BJ (cell line): ENCODE measurements at regions not wholly inside any gene's neighbourhood (a gene's known extent, or its start where the extent isn't known, plus 50 kb on each side); places are given as distances from the start of the nearest gene placed in this dataset.

ENCODE experiments used
- CTCF ChIA-PET: fragments of 350-600 bp; formaldehyde crosslinking; extraction: SDS; loops from one replicate; lab custom pipeline; 2021; ENCODE audit warnings: antibody characterized with exemption, inconsistent platforms; lab: Yijun Ruan, JAX
- POLR2A ChIA-PET: fragments of 300-600 bp; sonication (Branson Sonifier 250); formaldehyde crosslinking; extraction: SDS; loops from one replicate; lab custom pipeline; 2021; ENCODE audit warnings: antibody characterized with exemption; lab: Charles Lee
- DNase-seq: peaks from one replicate; pipeline ENCODE4 v3.0.0-alpha.2; 2011; ENCODE audit warnings: low read depth
- H3K27me3 ChIP-seq: 2 replicates; pipeline ENCODE4 v1.6.0; 2011; ENCODE audit warnings: low read length; ENCODE audit not compliant: control insufficient read depth, insufficient read depth
- H3K36me3 ChIP-seq: 2 replicates; pipeline ENCODE4 v1.5.1; 2011; ENCODE audit warnings: low read length; ENCODE audit not compliant: control insufficient read depth, insufficient read depth
- H3K4me3 ChIP-seq: 2 replicates; pipeline ENCODE4 v1.5.1; 2011; ENCODE audit warnings: low read depth, mild to moderate bottlenecking, control low read depth, low read length
- TF ChIP-seq, protein P1 (sequence below): IDR thresholded peaks from 2 replicates; pipeline ENCODE4 v1.5.1; 2011; ENCODE audit warnings: low read depth, mild to moderate bottlenecking, control low read depth, inconsistent platforms, low read length, moderate library complexity; ENCODE audit not compliant: insufficient read depth

DNA sequence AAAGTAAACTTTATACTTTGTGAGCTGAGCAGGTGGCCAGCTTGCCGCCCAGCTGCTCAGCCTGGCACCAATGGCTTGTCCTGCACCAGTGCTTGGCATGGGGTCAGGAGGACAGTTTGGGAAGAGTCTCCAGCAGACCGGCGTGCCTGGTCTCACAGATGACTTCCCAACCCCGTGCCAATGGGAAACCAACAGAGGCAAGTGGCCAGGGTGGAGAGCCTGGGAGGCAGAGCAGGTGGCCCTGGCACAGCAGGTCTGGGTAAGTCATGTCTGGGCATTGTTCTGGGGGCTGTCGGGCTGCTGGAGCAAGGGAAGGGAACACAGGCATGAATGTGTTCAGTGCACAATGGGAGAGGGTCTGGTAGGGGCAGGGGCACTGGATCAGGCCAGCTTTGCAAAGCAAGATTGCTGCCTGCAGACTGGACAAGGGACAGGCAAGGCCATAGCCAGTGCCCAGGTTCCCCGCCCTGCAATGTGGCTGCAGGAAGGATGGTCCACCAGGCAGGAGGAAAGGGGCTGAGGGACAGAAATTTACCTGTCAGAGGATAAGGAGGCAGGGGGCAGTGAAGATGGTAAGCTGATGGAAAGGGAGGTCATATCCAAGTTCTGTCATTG, 76.2 kb upstream of the ALDH1B1 start:
- TF ChIP-seq, protein P1, sequence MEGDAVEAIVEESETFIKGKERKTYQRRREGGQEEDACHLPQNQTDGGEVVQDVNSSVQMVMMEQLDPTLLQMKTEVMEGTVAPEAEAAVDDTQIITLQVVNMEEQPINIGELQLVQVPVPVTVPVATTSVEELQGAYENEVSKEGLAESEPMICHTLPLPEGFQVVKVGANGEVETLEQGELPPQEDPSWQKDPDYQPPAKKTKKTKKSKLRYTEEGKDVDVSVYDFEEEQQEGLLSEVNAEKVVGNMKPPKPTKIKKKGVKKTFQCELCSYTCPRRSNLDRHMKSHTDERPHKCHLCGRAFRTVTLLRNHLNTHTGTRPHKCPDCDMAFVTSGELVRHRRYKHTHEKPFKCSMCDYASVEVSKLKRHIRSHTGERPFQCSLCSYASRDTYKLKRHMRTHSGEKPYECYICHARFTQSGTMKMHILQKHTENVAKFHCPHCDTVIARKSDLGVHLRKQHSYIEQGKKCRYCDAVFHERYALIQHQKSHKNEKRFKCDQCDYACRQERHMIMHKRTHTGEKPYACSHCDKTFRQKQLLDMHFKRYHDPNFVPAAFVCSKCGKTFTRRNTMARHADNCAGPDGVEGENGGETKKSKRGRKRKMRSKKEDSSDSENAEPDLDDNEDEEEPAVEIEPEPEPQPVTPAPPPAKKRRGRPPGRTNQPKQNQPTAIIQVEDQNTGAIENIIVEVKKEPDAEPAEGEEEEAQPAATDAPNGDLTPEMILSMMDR: no peak
- ChIA-PET CTCF (no interaction called here), POLR2A (no interaction called here)
- DNase-seq: no peak
- Histone ChIP-seq H3K27me3 (peaks cover 7% of the 10 kb centered on the region), H3K4me3 (no peak overlapping the region), H3K36me3 (no peaks in the 10 kb centered on the region)

- ChIA-PET POLR2A (no interaction called here), CTCF (interaction anchor here (0.6 kb wide), 1 partner anchor 409 kb away, joined by 3 read pairs; no protein-coding TSS in a partner anchor)
- Histone ChIP-seq H3K36me3 (no peaks in the 10 kb centered on the region), H3K27me3 (peaks cover 7% of the 10 kb centered on the region), H3K4me3 (no peak overlapping the region)
- no peak for DNase-seq
- TF ChIP-seq, protein P1: no peak
These were observed 77.4 kb upstream of the ALDH1B1 start for GRCh38 chr9:38315085-38315595.

GRCh38 chr9:38313421-38313820, 79.1 kb upstream of the ALDH1B1 start:
- no peaks in the 10 kb centered on the region for H3K36me3 ChIP-seq
- H3K27me3 ChIP-seq: peaks cover 10% of the 10 kb centered on the region
- ChIA-PET CTCF (interaction anchor here (1.3 kb wide), 1 partner anchor 13 kb away, joined by 4 read pairs; no protein-coding TSS in a partner anchor), POLR2A (no interaction called here)
- TF ChIP-seq, protein P1: no peak
- H3K4me3 ChIP-seq: no peak overlapping the region
- DNase-seq: no peak

GRCh38 chr9:38312406-38312805, 80.1 kb upstream of the ALDH1B1 start:
- Histone ChIP-seq H3K36me3 (no peaks in the 10 kb centered on the region), H3K27me3 (peaks cover 10% of the 10 kb centered on the region), H3K4me3 (no peak overlapping the region)
- TF ChIP-seq, protein P1: no peak
- DNase-seq: no peak
- ChIA-PET POLR2A (no interaction called here), CTCF (no interaction called here)

GRCh38 chr9:38311382-38312270, 80.9 kb upstream of the ALDH1B1 start:
- CTCF ChIA-PET: interaction anchor here (0.6 to 1.0 kb wide), 2 partner anchors 65 to 453 kb away, joined by 3 read pairs; no protein-coding TSS in a partner anchor
- Histone ChIP-seq H3K4me3 (no peak overlapping the region), H3K36me3 (no peaks in the 10 kb centered on the region), H3K27me3 (peaks cover 9% of the 10 kb centered on the region)
- POLR2A ChIA-PET: interaction anchor here (0.5 kb wide), 1 partner anchor 431 kb away, joined by 4 read pairs; no protein-coding TSS in a partner anchor
- TF ChIP-seq, protein P1: no peak
- no peak for DNase-seq
